ENCODE measurements at regions not wholly inside any gene's neighbourhood (a gene's known extent, or its start where the extent isn't known, plus 50 kb on each side); places are given as distances from the start of the nearest gene placed in this dataset.
A peak's percentile ranks its signal among the peaks of the same experiment; 100 is the strongest.

DNA sequence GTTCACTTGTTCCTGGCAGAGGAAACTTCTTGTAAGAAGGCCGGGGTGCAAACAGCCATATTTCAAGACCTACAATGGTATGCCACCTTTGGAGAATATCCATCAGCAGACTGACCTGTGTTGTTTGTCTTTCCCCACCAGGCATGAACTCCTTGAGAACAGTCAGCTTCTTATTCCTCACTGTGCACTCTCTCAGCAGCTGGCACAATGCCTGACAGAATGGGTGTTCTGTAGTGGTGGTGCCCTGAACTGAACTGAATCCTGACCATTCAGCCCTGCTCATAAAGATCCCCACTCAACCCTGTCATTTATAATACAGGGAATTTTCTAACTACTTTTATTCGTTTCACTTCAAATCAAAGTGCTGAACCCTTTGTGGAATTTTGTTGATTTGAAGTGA is 206.9 kb downstream of the COX7C start:
- Histone ChIP-seq H3K4me3 (no peak overlapping the region), H3K27me3 (no peaks in the 10 kb centered on the region), H3K9me3 (no peaks in the 10 kb centered on the region), H3K36me3 (no peaks in the 10 kb centered on the region), H3K27ac (no peak overlapping the region), H3K4me1 (no peaks in the 10 kb centered on the region)
- FAIRE-seq (no peak), DNase-seq (peak in 1 of 6 donors; percentile 6), ATAC-seq (no peak)
- intact Hi-C loops (cut with DNase I) = no loop called here
- 43 to 55% methylated on average over 2 of the region's 2 CpGs for WGBS, 2 donors
- TF ChIP-seq, protein P1, sequence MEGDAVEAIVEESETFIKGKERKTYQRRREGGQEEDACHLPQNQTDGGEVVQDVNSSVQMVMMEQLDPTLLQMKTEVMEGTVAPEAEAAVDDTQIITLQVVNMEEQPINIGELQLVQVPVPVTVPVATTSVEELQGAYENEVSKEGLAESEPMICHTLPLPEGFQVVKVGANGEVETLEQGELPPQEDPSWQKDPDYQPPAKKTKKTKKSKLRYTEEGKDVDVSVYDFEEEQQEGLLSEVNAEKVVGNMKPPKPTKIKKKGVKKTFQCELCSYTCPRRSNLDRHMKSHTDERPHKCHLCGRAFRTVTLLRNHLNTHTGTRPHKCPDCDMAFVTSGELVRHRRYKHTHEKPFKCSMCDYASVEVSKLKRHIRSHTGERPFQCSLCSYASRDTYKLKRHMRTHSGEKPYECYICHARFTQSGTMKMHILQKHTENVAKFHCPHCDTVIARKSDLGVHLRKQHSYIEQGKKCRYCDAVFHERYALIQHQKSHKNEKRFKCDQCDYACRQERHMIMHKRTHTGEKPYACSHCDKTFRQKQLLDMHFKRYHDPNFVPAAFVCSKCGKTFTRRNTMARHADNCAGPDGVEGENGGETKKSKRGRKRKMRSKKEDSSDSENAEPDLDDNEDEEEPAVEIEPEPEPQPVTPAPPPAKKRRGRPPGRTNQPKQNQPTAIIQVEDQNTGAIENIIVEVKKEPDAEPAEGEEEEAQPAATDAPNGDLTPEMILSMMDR (IDR thresholded peaks at IDR 0.05) = no peak

DNA sequence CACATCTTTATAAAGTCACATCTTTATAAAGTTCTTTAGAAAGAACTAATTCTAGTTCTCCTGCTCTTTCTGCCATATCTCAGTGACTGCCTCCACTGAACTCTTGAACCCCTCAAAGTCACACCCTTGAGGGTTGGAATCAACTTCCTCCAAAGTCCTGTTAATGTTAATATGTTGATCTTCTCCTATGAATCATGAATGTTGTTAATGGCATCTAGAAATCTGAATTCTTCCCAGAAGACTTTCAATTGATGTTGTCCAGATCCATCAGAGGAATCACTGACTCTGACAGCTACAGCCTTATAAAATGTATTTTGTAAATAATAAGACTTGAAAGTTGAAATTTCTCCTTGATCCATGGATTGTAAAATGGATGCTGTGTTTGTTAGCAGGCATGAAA is 213.4 kb downstream of the COX7C start:
- Histone ChIP-seq H3K27me3 (no peaks in the 10 kb centered on the region), H3K27ac (no peak overlapping the region), H3K4me1 (no peaks in the 10 kb centered on the region), H3K4me3 (no peak overlapping the region), H3K36me3 (no peaks in the 10 kb centered on the region), H3K9me3 (no peaks in the 10 kb centered on the region)
- intact Hi-C loops (cut with DNase I) = no loop called here
- DNase-seq = no peak
- ATAC-seq = no peak
- TF ChIP-seq, protein P1 (IDR thresholded peaks at IDR 0.05) = no peak
- no peak for FAIRE-seq

DNA sequence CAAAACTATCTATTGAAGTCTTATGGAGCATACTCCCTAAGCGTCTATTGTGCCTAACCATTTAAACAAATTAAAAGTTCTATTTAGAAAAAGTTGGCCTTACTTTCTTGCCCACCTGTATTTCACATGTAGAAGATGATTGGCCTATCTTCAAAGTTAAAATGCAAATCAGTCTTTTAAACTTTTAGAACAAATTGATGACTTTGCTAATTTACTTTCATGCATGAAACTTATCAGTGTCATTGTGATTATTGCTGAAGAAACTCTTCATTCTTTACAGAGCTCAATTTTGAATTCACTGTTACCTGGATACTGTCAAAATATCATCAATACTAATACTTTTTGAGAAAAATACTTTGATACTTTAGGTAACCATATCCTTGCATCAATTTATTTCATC is 216.1 kb downstream of the COX7C start:
- intact Hi-C loops (cut with DNase I) = no loop called here
- no peaks in the 10 kb centered on the region for H3K36me3 ChIP-seq
- no peak for DNase-seq
- H3K27me3 ChIP-seq = no peaks in the 10 kb centered on the region
- no peaks in the 10 kb centered on the region for H3K4me1 ChIP-seq
- H3K27ac ChIP-seq = no peak overlapping the region
- 73 to 92% methylated on average over 1 of the region's 1 CpG for WGBS, 2 donors
- no peak for FAIRE-seq
- no peaks in the 10 kb centered on the region for H3K9me3 ChIP-seq
- ATAC-seq = no peak
- TF ChIP-seq, protein P1 (IDR thresholded peaks at IDR 0.05) = no peak
- no peak overlapping the region for H3K4me3 ChIP-seq

DNA sequence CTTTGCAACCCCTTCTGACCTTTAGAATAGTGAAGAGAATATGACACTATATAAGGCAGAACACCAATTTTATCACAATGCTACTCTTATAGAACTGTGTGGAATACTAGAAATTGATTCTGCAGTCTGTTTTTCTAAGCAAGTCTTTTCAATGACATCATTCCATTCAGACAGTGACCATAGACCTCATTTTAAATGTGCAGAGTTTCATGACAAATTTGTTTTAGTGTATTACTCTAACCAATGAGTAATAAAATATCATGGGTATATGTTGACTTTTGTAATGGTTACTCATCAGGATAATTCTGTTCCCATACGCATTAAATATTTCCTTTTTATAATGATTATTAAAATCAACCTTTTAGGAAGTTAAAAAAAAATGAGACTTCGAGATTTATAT is 219.9 kb downstream of the COX7C start:
- H3K9me3 ChIP-seq = no peaks in the 10 kb centered on the region
- TF ChIP-seq, protein P1 (IDR thresholded peaks at IDR 0.05) = no peak
- no peaks in the 10 kb centered on the region for H3K4me1 ChIP-seq
- intact Hi-C loops (cut with DNase I) = no loop called here
- WGBS, 2 donors = 61 to 74% methylated on average over 2 of the region's 2 CpGs
- DNase-seq = no peak
- no peak for ATAC-seq
- H3K4me3 ChIP-seq = no peak overlapping the region
- no peak overlapping the region for H3K27ac ChIP-seq
- H3K36me3 ChIP-seq = no peaks in the 10 kb centered on the region
- peak; percentile 20 for FAIRE-seq
- no peaks in the 10 kb centered on the region for H3K27me3 ChIP-seq

DNA sequence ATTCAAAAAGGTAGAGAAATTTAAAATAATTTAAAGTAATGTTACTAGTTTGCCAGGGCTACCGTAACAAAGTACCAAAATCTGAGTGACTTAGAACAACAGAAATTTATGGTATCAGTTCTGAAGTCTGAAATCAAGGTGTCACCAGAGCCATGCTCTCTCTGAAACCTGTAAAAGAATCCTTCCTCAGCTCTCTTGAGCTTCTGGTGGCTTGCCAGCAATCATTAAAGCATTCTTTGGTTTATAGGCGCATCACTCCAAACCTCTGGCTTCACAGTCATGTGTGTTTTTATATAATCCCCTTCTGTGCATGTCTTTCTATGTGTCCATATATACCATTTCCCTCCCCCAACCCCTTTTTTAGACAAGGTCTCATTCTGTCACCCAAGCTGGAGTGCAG is 220.3 kb downstream of the COX7C start:
- 88 to 93% methylated on average over 2 of the region's 2 CpGs for WGBS, 2 donors
- Histone ChIP-seq H3K4me3 (no peak overlapping the region), H3K27me3 (no peaks in the 10 kb centered on the region), H3K36me3 (no peaks in the 10 kb centered on the region), H3K27ac (no peak overlapping the region), H3K9me3 (no peaks in the 10 kb centered on the region), H3K4me1 (no peaks in the 10 kb centered on the region)
- intact Hi-C loops (cut with DNase I) = no loop called here
- FAIRE-seq (no peak), ATAC-seq (no peak), DNase-seq (no peak)
- TF ChIP-seq, protein P1 (IDR thresholded peaks at IDR 0.05) = no peak

All from pancreas (tissue), 10 donors.